Glomerular visceral epithelial cell (primary cell): ENCODE measurements at regions not wholly inside any gene's neighbourhood (a gene's known extent, or its start where the extent isn't known, plus 50 kb on each side); places are given as distances from the start of the nearest gene placed in this dataset.
"Not testable (repeated sequence)": the region's sequence is repeated elsewhere in the genome, so short reads cannot be mapped to it uniquely, and the experiment has no call there.

Experiments used
- DNase-seq: peaks from one replicate; pipeline ENCODE4 v3.0.0-alpha.2; 2016; ENCODE audit errors: extremely low spot score

DNA sequence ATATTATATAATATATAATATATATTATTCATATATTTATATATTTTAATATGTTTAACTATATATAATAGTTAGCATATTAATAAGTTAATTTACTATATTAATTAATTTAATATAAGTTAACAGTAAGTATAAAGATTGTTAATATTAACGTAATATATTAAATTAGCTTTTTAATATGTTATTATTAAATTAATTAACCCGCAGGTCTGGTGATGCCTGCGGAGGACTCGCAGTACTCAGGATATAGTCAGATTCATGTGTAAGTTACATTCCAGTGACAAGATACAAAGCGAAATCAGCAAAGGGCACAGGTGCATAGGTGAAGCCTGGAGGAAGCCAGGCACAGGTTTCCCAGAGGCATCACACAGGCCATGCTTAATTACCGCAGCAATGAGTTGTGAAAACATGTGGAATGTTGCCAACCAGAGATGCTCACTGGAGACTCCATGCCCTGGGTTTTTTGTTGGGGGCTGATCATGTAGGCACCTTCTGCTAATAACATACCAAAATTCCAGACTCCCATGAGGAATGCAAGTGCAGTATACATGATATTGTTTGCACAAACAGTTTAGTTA, 130.4 kb upstream of the MPHOSPH6 start:
- DNase-seq, result no peak

DNA sequence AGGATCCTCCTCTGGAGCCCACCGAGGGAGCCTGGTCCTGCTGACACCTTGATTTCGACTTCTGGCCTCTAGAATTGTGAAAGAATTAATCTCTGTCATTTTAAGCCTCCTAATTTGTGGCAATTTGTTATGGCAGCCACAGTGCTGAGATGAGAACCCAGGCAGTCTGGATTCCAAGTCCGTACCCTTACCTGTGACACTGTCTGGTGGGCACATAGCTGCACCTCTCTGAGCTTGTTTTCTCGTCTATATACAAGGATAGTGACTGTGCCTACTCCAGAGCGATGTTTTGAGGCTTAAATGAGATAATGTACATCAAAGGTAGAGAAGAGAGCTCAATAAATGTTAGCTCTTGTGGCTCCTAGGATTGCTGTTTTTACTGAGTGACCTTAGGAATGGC, 128.4 kb upstream of the MPHOSPH6 start:
- no peak for DNase-seq

DNA sequence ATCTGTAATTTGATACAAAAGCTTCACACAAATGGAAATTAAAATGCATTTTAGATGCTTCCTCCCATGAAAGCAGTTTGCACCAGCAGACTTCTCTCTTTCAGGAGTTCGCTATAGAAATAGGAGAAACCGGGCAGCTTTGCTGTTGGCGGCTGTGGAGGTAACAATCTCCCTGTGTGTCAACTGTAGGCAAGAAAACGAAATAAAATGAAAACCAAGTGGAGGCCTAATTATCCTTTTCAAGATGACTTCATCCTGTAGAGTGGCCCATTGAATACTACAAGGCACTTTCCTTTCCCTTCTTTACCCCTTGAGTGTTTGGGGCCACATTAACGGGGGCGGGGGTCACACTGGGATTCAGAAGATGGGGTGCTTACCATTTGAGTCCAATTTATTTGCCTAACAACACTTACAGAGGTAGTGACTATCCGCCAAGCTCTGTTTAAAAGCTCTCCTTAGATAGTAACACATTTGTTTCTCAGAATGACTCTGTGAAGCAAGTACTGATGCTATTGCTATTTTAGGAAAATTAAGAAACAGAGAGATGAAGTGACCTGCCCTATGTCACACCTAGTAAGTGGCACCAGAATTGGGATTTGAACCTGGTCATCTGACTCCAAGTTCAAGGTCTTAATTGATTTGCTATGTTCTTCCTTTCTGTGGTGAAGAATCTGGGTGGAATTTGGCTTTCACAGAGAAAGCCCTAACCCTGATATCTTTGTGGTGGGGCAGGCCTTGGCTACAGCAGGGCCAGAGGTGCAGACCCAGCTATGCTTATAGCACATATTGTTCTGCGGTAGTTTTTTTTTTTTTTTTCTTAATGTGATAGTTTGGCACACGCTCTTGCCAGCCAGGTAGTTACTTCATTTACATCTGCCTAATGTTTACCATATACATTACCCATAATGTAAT, 125.5 kb upstream of the MPHOSPH6 start:
- DNase-seq, result no peak

DNA sequence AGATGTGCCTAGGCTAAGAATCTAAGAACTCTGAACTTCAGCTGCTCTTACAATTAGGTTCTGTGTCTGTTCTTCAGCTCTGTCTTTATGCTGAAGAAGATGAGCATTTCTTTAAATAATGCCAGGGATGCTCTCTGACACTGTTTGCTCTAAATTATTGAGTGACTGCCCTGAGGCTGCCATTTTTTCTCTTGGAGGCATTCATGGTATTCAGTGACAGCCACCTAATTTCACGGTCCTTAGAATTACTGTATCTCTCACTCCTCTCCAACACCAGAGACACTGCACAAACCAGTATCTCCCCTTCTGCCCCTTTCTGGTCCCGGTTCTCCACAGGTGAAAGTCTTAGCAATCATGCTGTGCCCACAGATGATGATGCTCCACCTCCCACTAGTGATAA, 123.6 kb upstream of the MPHOSPH6 start:
- no peak for DNase-seq

DNA sequence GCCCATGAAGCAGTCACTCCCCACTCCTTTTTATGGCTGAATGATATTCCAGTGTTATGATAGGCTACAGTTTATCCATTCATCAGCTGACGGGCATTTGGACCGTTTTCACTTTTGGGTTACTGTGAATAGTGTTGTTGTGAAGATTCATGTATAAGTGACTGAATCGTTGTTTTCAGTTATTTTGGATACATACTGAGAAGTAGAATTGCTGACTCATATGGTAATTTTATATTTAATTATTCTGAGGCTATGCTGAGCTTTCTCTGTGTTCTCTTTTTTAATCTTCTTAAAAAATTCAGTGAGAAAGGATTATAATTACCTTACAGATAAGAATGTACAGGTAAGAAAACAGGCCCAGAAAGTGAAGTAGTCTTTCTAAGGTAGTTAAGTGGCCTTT, 117.9 kb upstream of the MPHOSPH6 start:
- DNase-seq, result no peak

DNA sequence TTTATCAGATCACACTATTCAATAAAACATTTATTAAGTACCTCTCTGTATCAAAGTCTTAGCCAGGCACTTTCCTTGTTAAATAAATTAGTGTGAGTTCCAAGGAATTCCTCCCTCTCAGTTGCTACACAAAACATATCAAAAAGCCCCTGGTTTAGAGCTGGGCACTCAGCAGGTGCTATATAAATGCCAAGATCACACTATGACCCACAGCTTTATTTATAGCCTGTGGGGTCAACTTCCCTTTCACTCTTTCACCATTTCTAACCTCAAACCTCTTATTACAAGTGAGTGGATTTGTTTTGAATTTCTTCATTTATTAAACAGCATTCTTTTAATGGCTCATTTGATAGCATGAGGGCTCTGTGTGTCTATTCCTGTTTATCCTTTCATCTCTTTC, 112.6 kb upstream of the MPHOSPH6 start:
- no peak for DNase-seq

DNA sequence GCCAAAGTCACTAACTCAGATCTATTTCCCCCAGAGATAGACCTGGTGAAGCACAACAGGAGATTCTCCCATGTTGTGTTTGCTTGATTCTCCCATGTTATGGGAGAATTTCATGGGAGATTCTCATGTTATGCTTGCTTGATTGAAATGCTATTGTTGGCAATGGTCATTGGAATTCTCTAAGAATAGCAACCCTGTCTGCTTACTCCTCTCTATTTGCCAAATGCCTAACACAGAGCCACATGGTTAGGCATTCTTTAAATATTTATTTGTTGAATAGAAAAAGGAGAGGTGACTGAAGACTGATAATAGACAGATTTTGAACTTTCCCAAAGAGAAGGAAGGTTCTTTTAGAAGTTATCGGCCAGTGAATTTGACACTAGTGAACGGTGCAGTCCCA, 111.5 kb upstream of the MPHOSPH6 start:
- no peak for DNase-seq

DNA sequence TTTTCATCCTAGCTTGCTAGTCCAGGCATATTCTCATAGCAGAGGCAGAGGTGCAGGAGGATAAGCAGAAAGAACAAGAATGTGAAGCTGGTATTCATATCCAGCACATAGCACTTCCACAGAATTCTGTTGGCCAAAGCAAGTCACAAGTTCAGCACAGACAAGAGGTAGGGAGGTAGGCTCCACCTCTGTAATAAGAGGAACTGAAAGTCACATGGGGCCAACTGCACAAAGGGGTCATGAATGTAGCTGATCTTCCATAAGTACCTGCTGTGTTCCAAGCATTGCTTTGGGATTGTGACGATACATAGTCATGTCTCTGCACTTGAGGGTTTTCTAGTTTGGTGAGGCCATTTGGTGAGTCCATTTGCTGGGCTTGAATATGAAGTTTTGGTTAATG, 110.8 kb upstream of the MPHOSPH6 start:
- DNase-seq, result no peak

DNA sequence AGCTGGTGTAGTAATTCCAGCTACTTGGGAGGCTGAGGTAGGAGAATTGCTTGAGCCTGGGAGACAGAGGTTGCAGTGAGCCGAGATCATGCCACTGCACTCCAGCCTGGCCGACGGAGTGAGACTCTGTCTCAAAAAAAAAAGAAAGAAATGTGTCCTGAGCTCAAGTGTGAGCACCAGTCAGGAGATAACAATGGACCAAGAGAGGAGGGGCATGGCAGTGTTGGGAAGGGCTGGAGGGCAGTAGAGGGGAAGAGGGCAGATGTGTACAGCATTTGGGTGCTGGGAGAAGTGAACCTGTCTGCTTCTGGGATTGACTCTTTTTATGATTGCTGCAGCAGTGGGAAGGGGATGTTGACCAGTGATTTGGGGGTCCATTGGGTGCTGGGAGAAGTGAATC, 105.3 kb upstream of the MPHOSPH6 start:
- DNase-seq, result not testable (repeated sequence)

DNA sequence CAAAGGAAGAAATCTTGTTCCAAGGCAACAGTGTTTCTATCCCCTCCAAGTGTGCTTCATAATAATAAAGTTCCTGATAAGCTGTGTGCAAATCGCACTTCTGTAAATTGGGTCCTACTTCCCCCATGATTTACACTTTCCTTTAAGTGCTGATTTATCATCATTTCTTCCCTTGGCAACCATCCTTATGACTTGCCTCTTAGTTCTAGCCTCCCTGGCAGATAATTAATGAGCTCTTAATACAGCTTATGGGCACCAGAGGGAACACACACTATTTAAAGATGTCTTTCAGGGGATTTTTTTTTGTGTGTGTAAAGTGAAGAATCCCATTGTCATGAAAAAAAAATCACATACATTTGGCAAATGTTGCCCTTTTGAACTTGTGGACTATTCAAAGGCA, 101.6 kb upstream of the MPHOSPH6 start:
- no peak for DNase-seq

DNA sequence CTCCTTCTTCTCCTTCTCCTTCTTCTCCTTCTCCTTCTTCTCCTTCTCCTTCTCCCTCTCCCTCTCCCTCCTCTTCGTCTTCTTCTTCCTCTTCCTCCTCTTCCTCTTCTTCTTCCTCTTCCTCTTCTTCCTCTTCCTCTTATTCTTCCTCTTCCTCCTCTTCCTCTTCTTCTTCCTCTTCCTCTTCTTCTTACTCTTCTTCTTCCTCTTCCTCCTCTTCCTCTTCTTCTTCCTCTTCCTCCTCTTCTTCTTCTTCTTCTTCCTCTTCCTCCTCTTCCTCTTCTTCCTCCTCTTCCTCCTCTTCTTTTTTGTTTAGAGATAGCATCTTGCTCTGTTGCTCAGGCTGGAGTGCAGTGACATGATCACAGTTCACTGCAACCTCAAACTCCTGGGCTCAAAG, 97.7 kb upstream of the MPHOSPH6 start:
- DNase-seq, result not testable (repeated sequence)

DNA sequence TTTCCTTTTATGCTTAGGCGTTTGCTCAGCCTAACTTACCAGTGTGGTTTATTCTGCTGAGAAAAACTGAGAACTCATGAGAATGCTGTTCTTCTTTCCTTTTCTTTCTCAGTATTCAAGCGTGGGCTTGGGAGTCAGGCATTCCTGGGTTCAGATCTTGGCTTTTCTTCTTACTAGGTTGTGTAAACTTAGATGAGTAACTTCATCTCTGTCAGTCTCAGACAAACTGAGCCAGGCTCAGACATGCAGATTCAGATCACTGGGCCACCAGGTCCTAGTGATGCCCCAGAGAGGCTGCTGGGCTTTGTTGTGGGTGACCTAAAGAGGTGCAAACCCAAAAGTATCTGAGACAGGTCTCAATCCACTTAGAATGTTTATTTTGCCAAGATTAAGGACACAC, 95.8 kb upstream of the MPHOSPH6 start:
- DNase-seq, result no peak

DNA sequence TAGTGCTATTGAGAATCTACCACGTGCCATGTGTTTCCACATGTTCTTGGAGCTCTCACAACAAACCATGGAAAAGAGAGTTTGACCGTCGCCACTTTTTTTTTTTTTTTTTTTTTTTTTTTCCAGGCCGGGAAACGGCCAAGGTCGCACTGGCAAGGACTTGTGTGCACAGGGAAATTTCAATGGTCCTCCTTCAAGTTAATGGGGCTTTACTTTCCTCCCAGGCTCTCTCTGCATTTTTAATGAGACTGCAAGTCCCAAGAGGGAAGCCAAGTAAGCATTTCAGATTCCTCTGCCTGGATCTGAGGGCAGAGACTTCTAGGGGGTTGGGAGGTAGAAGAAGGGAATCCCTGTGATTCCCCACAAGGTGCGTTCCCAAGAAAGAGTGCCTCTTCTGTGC, 94.7 kb upstream of the MPHOSPH6 start:
- no peak for DNase-seq

DNA sequence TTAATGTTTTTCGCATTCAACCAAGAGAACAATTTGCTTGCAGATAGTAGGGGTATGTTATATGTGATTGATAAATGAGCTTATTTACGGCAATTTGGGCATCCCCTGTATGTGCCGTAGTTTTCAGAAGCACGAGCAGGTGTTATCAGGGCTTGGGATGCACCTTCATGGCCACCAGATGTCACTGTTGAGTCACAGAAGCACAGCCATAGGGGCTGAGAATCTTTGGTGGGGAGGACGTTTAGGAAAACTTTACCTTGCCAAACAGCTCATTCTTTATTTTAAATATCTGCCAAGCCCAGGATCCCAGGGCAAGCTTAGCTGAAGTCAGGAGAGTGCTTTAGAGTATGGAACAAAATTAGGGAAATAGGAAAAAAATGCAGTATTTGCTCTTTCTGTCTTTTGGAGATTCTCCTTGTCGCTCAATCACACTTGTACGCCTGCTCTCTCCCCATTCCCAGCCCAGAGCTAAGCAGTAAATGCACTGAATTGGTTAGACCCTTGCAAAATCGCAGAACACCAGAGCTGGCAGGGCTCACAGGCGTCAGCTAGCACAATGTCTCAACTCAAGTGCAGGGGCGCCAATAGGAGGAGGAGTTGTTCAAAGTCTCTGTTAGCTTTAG, 93.6 kb upstream of the MPHOSPH6 start:
- peak; percentile 41 for DNase-seq

DNA sequence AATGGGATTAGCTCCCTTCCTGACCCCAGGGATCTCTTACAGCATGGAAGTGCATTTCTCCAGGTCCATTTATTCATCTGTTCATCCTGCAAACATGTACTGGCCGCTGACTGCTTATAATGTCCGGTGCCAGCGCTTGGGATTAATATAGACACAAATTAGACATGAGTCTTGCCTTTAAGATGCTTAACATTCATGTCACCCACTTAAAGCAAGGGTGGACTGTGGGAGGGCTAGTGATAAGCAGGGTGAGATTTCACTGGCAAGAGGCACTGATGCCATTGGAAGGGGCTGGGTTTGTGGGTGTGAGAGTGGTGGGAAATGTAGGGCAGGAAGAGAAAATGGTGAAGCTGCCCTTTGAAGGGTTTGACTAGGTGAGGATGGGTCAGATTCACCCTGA, 92.2 kb upstream of the MPHOSPH6 start:
- no peak for DNase-seq

DNA sequence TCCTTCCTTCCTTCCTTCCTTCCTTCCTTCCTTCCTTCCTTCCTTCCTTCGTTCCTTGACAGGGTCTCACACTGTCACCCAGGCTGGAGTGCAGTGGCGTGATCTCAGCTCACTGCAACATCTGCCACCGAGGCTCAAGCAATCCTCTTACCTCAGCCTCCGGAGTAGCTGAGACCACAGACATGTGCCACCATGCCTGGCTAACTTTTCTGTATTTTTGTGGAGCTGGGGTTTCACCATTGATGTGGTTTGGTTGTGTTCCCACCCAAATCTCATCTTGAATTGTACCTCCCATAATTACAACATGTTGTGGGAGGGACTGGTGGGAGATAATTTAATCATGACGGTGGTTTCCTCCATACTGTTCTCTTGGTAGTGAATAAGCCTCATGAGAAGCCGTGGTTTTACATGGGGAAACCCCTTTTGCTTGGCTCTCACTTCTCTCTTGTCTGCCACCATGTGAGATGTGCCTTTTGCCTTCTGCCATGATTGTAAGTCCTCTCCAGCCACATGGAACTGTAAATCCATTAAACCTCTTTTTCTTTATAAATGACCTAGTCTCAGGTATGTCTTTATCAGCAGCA, 90.3 kb upstream of the MPHOSPH6 start:
- no peak for DNase-seq

DNA sequence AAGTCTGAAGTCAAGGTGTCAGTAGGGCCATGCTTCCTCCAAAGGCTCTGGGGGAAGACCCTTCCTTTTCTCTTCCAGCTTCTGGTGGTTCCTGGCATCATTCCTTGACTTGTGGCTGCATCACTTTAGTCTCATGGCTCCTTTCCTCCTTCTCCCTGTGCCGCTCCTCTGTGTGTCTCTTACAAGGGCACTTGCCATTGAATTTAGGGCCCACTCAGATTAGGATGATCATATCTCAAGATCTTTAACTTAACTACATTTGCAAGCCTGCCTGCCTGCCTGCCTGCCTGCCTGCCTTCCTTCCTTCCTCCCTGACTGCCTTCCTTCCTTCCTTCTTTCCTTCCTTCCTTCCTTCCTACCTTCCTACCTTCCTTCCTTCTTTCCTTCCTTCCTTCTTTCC, 89.7 kb upstream of the MPHOSPH6 start:
- DNase-seq, result no peak

DNA sequence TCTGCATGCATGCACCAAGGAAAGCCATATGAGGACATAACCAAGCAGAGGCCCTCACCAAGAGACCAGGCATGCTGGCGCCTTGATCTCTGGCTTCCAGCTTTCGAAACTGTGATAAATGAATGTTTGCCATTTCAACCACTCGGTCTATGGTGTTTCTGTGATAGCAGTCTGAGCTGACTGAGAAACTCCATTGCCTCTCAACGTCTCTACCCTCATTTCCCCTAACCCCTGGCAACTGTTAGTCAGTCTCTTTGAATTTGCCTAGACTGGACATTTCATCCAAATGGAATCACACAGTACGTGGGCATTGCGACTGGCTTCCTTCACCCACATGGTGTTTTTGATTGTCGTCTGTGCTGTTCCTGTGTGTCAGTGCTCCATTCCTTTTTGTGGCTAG, 88.0 kb upstream of the MPHOSPH6 start:
- no peak for DNase-seq

DNA sequence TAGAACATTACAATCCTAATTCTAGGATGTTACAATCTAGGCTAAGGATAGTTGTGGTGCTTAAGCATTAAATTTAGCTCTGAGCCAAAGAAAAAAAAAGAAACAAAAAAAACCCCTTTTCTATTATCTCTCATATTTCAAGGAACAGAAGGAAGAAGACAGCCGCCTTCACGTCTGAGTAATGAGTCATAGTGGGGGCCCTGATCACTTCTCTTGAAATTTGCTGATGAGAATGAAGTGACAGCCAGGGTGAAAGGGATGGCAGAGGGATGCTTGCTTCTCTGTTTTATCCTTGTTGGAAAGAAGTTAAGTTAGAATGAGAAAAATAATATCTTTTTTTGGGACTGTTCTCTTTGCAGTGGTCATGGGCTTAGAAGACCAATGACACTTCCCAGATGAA, 82.6 kb upstream of the MPHOSPH6 start:
- no peak for DNase-seq

DNA sequence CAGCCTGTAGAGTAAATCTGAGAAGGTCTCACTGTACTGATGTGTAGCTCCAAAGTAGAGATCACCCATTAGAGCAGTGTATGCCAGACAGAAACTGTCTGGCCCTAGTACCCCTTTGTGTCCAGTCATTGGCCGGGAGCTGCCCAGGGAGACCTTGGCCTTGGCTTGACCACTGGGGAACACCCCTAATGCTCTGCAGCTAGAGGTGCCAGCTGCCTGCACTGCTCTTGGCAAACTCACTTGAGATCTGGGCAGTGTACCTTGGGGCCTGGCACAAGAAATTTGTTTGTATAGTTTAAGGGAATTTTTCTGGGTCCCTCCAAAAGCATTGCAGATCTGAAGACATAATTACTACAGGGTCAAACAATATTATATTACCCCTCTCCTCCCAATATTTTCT, 78.7 kb upstream of the MPHOSPH6 start:
- no peak for DNase-seq

DNA sequence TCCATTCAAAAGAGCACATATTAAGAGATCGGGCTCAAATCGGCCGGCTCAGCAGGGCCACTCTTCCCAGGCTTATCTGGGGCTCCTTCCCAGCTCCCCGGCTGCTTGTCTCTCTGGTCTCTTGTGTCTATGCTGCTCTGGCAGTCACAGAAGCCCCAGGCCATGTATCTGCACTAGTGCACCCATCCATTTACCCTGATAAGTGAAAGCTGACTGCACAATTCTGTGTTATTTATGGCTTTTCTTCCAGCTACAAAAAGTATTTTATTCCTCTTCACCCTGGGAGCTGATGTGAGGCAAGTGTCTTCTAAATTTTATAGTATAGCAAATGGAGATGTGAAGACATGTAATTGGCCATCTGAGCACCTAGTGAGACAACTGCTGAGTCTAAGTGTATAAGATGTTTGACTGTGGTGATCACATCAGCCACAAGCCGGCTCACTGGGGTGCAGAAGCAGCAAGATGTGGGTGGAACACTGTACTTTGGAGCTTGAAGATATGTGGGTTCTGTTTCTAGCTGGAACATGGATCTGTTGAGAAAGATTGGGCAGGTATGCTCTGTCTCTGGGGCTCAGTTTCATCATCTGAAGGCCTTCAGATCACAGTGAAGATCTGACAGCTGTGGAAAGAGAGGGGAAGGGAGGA, 78.1 kb upstream of the MPHOSPH6 start:
- DNase-seq, result no peak

DNA sequence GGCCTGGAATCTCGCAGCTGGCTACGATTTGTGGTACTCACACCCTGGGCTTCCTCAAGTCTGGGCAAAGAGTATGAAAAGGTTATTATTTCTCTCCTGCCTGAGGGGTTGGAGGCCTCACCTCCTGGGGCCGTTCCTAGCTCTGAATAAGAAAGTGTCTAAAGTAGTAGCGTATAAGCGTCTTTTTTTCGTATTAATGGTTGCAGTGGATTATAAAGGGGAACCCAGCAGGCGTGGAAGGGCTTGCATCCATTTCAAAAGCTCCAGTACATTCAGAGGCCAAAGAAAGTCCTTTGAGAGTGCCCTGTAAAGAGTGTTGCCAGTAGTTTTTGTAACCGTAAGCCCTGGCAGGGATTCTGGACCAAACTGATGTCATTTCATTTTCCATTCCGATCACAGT, 72.2 kb upstream of the MPHOSPH6 start:
- DNase-seq, result no peak
